H1 (cell line): ENCODE measurements at regions not wholly inside any gene's neighbourhood (a gene's known extent, or its start where the extent isn't known, plus 50 kb on each side); places are given as distances from the start of the nearest gene placed in this dataset.

Experiments
- CTCF ChIA-PET: fragments of 300-600 bp; sonication (Branson Sonifier 250); formaldehyde crosslinking; loops from one replicate; lab custom pipeline; 2021; ENCODE audit not compliant: partially characterized antibody; lab: Charles Lee
- POLR2A ChIA-PET: fragments of 300-600 bp; sonication (Branson Sonifier 250); formaldehyde crosslinking; loops from one replicate; lab custom pipeline; 2021; ENCODE audit warnings: inconsistent platforms; ENCODE audit not compliant: partially characterized antibody; lab: Charles Lee
- DNase-seq, 2 experiments: peaks; one replicate each; pipeline versions ENCODE4 v3.0.0 to v3.0.0-alpha.2; 2010 to 2022; ENCODE audit warnings: low spot score in 2 of 2, low read depth in 1 of 2, mixed read lengths in 1 of 2
- FAIRE-seq: peaks from 2 replicates; lab custom pipeline; 2011; peaks lifted over from hg19 to GRCh38; lab: Jason Lieb, UNC
- H2AFZ ChIP-seq: 2 replicates; pipeline ENCODE4 v1.8.1; 2012; ENCODE audit warnings: low read length, inconsistent platforms
- H2AK5ac ChIP-seq: 2 replicates; pipeline ENCODE4 v1.6.1; 2013; ENCODE audit warnings: low read depth, low read length
- H2BK120ac ChIP-seq: replicated peaks from 2 replicates; pipeline ENCODE3; 2013; ENCODE audit warnings: low read depth, low read length, inconsistent platforms
- H2BK12ac ChIP-seq: 2 replicates; pipeline ENCODE4 v1.6.1; 2013; ENCODE audit warnings: low read depth, low read length
- H2BK15ac ChIP-seq: 2 replicates; pipeline ENCODE4 v1.6.1; 2013; ENCODE audit warnings: low read length
- H2BK20ac ChIP-seq: 2 replicates; pipeline ENCODE4 v1.6.1; 2013; ENCODE audit warnings: low read length
- H2BK5ac ChIP-seq: 2 replicates; pipeline ENCODE4 v1.6.1; 2013; ENCODE audit warnings: low read depth, low read length
- H3K14ac ChIP-seq: 2 replicates; pipeline ENCODE4 v1.6.1; 2013; ENCODE audit warnings: inconsistent platforms; ENCODE audit not compliant: insufficient read length
- H3K18ac ChIP-seq: 2 replicates; pipeline ENCODE4 v1.6.1; 2013; ENCODE audit warnings: low read length; ENCODE audit errors: extremely low read depth
- H3K23ac ChIP-seq: 2 replicates; pipeline ENCODE4 v1.6.1; 2013; ENCODE audit warnings: inconsistent platforms; ENCODE audit not compliant: insufficient read length
- H3K23me2 ChIP-seq: 2 replicates; pipeline ENCODE4 v1.6.1; 2013; ENCODE audit warnings: low read depth, low read length
- H3K27ac ChIP-seq: 2 replicates; pipeline ENCODE4 v1.6.1; 2011; ENCODE audit warnings: low read depth, low read length, inconsistent platforms
- H3K27me3 ChIP-seq, 4 experiments: replicated peaks in 1 of 4; 1 replicate in 1 of 4; 2 replicates in 3 of 4; pipeline versions ENCODE4 v1.6.1 to v1.8.1; 2011 to 2013; ENCODE audit warnings: low read length in 3 of 4, mild to moderate bottlenecking in 3 of 4, inconsistent platforms in 2 of 4, mixed read lengths in 2 of 4, moderate library complexity in 1 of 4; ENCODE audit not compliant: control insufficient read depth in 3 of 4, insufficient read depth in 3 of 4; ENCODE audit errors: extremely low read depth in 1 of 4
- H3K36me3 ChIP-seq, 4 experiments: 2 replicates each; pipeline versions ENCODE4 v1.6.1 to v1.8.1; 2011 to 2013; ENCODE audit warnings: mild to moderate bottlenecking in 4 of 4, low read length in 3 of 4, moderate library complexity in 2 of 4, control low read depth in 1 of 4, inconsistent platforms in 1 of 4; ENCODE audit not compliant: insufficient read depth in 4 of 4, control insufficient read depth in 2 of 4
- H3K4ac ChIP-seq: replicated peaks from 2 replicates; pipeline ENCODE3; 2013; ENCODE audit warnings: low read length, low read depth, mixed read lengths, inconsistent platforms; ENCODE audit not compliant: insufficient read length
- H3K4me1 ChIP-seq, 4 experiments: replicated peaks in 1 of 4; 1 replicate in 1 of 4; 2 replicates in 3 of 4; pipeline versions ENCODE4 v1.6.1 to v1.8.1; 2011 to 2013; ENCODE audit warnings: low read length in 3 of 4, inconsistent platforms in 2 of 4, mixed read lengths in 1 of 4; ENCODE audit not compliant: insufficient read depth in 4 of 4, control insufficient read depth in 3 of 4
- H3K4me2 ChIP-seq, 2 experiments: 2 replicates each; pipeline versions ENCODE4 v1.6.1 to v1.8.1; 2011 to 2013; ENCODE audit warnings: low read depth in 2 of 2, low read length in 2 of 2, control low read depth in 1 of 2, inconsistent platforms in 1 of 2, mild to moderate bottlenecking in 1 of 2; ENCODE audit not compliant: insufficient read depth in 1 of 2
- H3K4me3 ChIP-seq, 4 experiments: fragments of 200-600, 300-600 bp in 1 of 4; sonication (generic), shearing (Covaris generic), sonication (Bioruptor Twin) in 1 of 4; 2 replicates each; pipeline versions ENCODE4 v1.5.1 to v1.8.1; 2011 to 2016; ENCODE audit warnings: low read length in 4 of 4, low read depth in 3 of 4, control low read depth in 2 of 4, inconsistent platforms in 2 of 4, mild to moderate bottlenecking in 2 of 4, mixed read lengths in 1 of 4, moderate library complexity in 1 of 4; ENCODE audit not compliant: insufficient read depth in 2 of 4; ENCODE audit errors: extremely low read depth in 1 of 4
- H3K56ac ChIP-seq: replicated peaks from 2 replicates; pipeline ENCODE3; 2013; ENCODE audit warnings: low read depth, mild to moderate bottlenecking, mixed read lengths, low read length, inconsistent platforms; ENCODE audit not compliant: insufficient read length
- H3K79me1 ChIP-seq: 2 replicates; pipeline ENCODE4 v1.6.1; 2013; ENCODE audit warnings: low read depth, low read length, control low read depth
- H3K79me2 ChIP-seq, 2 experiments: 2 replicates each; pipeline versions ENCODE4 v1.6.1 to v1.8.1; 2012 to 2013; ENCODE audit warnings: low read length in 2 of 2, mild to moderate bottlenecking in 2 of 2, inconsistent platforms in 1 of 2; ENCODE audit not compliant: insufficient read depth in 2 of 2, control insufficient read depth in 1 of 2
- H3K9ac ChIP-seq, 4 experiments: replicated peaks in 1 of 4; 1 replicate in 1 of 4; 2 replicates in 3 of 4; pipeline versions ENCODE4 v1.6.1 to v1.8.1; 2011 to 2013; ENCODE audit warnings: low read depth in 3 of 4, low read length in 3 of 4, control low read depth in 2 of 4, mild to moderate bottlenecking in 2 of 4, moderate library complexity in 2 of 4, inconsistent platforms in 1 of 4; ENCODE audit errors: extremely low read depth in 1 of 4
- H3K9me3 ChIP-seq, 2 experiments: 2 replicates each; pipeline versions ENCODE4 v1.6.1 to v1.8.1; 2012 to 2013; ENCODE audit warnings: mild to moderate bottlenecking in 2 of 2, moderate library complexity in 2 of 2, control low read depth in 1 of 2, inconsistent platforms in 1 of 2, low read depth in 1 of 2, low read length in 1 of 2, mixed read lengths in 1 of 2; ENCODE audit not compliant: insufficient read depth in 2 of 2
- H4K20me1 ChIP-seq, 2 experiments: replicated peaks in 1 of 2; 2 replicates each; pipeline versions ENCODE3 to v1.8.1; 2011 to 2013; ENCODE audit warnings: inconsistent platforms in 2 of 2, low read length in 2 of 2, mild to moderate bottlenecking in 1 of 2; ENCODE audit not compliant: insufficient read depth in 2 of 2, control insufficient read depth in 1 of 2
- H4K5ac ChIP-seq: 2 replicates; pipeline ENCODE4 v1.6.1; 2013; ENCODE audit warnings: low read length, low read depth, mixed read lengths, inconsistent platforms; ENCODE audit not compliant: insufficient read length
- H4K8ac ChIP-seq: 2 replicates; pipeline ENCODE4 v1.8.0; 2013; ENCODE audit warnings: mild to moderate bottlenecking, moderate library complexity, low read length, inconsistent platforms; ENCODE audit not compliant: insufficient read depth; ENCODE audit errors: extremely low read depth
- H4K91ac ChIP-seq: replicated peaks from 2 replicates; pipeline ENCODE3; 2013; ENCODE audit warnings: low read length, mixed read lengths, inconsistent platforms; ENCODE audit not compliant: insufficient read length
- RBBP5 ChIP-seq: IDR thresholded peaks from 2 replicates; pipeline ENCODE4 v1.7.1; 2012; ENCODE audit warnings: low read depth, mild to moderate bottlenecking, inconsistent platforms, low read length, moderate library complexity, borderline replicate concordance
- SP2 ChIP-seq: IDR thresholded peaks from 2 replicates; pipeline ENCODE4 v1.6.1; 2012; ENCODE audit warnings: mild to moderate bottlenecking, low read length, inconsistent platforms
- TCF12 ChIP-seq: IDR thresholded peaks from 2 replicates; pipeline ENCODE4 v1.6.1; 2011; ENCODE audit warnings: low read depth, mild to moderate bottlenecking, low read length
- WGBS, 2 experiments: shearing (Covaris generic) in 1 of 2; methylation state at CpG; one replicate each; pipeline versions ENCODE4 v1.1.6 to v1.1.7; 2013 to 2015; ENCODE audit warnings: low lambda C conversion rate in 2 of 2, mixed read lengths in 2 of 2, inconsistent platforms in 1 of 2, low coverage in 1 of 2, missing lambda C conversion rate in 1 of 2; ENCODE audit not compliant: insufficient replicate concordance in 2 of 2, insufficient coverage in 1 of 2, insufficient read length in 1 of 2; ENCODE audit errors: extremely low coverage in 1 of 2, missing lambda C conversion rate in 1 of 2; 5-methylcytosine and 5-hydroxymethylcytosine counted together
- TF ChIP-seq, protein P1 (sequence below): IDR thresholded peaks from 2 replicates; pipeline ENCODE4 v1.6.1; 2011; ENCODE audit warnings: low read length, improper control_type of control experiment
- TF ChIP-seq, protein P2 (sequence below): IDR thresholded peaks from 2 replicates; pipeline ENCODE4 v1.6.1; 2012; ENCODE audit warnings: low read length, inconsistent platforms

DNA sequence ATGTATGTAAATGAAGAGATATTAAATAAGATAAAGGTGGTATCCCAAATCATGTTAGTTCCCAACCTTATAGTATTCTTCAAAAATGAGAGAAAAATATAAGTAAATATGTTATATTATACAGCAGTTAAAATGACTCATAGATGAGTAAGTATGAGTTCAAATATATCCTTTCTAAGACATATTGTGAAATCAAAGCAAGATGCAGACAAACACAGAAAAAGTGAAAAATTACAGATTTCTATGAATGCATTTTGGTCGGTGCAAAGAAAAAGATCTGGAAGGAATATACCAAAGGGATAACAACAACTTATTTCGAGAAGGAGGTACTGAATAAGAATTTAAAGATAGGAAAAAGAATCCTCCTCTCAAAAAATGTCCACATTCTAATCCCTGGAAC, 181.2 kb upstream of the TTC14 start:
- no peak overlapping the region for H4K5ac ChIP-seq

More for the DNA sequence above, 181.2 kb upstream of the TTC14 start:
- no peak overlapping the region for H2BK5ac ChIP-seq
- DNase-seq = no peak
- H4K20me1 ChIP-seq = no peaks in the 10 kb centered on the region
- H3K4me1 ChIP-seq = no peaks in the 10 kb centered on the region
- H2BK15ac ChIP-seq = no peak overlapping the region
- H2BK120ac ChIP-seq = no peak overlapping the region
- no peaks in the 10 kb centered on the region for H3K9me3 ChIP-seq
- FAIRE-seq = no peak
- H3K79me1 ChIP-seq = no peaks in the 10 kb centered on the region
- no peak overlapping the region for H2BK12ac ChIP-seq
- no peak overlapping the region for H3K56ac ChIP-seq
- no peaks in the 10 kb centered on the region for H3K23me2 ChIP-seq
- TF ChIP-seq, protein P1, sequence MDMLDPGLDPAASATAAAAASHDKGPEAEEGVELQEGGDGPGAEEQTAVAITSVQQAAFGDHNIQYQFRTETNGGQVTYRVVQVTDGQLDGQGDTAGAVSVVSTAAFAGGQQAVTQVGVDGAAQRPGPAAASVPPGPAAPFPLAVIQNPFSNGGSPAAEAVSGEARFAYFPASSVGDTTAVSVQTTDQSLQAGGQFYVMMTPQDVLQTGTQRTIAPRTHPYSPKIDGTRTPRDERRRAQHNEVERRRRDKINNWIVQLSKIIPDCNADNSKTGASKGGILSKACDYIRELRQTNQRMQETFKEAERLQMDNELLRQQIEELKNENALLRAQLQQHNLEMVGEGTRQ = no peak
- TF ChIP-seq, protein P2, sequence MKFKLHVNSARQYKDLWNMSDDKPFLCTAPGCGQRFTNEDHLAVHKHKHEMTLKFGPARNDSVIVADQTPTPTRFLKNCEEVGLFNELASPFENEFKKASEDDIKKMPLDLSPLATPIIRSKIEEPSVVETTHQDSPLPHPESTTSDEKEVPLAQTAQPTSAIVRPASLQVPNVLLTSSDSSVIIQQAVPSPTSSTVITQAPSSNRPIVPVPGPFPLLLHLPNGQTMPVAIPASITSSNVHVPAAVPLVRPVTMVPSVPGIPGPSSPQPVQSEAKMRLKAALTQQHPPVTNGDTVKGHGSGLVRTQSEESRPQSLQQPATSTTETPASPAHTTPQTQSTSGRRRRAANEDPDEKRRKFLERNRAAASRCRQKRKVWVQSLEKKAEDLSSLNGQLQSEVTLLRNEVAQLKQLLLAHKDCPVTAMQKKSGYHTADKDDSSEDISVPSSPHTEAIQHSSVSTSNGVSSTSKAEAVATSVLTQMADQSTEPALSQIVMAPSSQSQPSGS = no peak
- TF ChIP-seq TCF12 (no peak), SP2 (no peak), RBBP5 (no peak)
- TF ChIP-seq, all 59 proteins: peak for 0
- Histone ChIP-seq H3K27ac (no peak overlapping the region), H3K18ac (no peak overlapping the region), H3K4ac (no peak overlapping the region), H3K36me3 (no peaks in the 10 kb centered on the region), H3K9ac (no peak overlapping the region), H3K27me3 (no peaks in the 10 kb centered on the region), H2AK5ac (no peak overlapping the region), H3K4me2 (no peak overlapping the region), H3K14ac (no peak overlapping the region), H2AFZ (peak overlapping the region; percentile 82; the same call in 1 of the 2 replicates), H4K91ac (no peak overlapping the region), H3K23ac (no peak overlapping the region), H3K79me2 (no peaks in the 10 kb centered on the region), H3K4me3 (no peak overlapping the region), H4K8ac (no peak overlapping the region), H2BK20ac (no peak overlapping the region)
- 98% methylated on average over 2 of the region's 2 CpGs; no CpG with 5 or more reads in 1 of the 2 experiments for WGBS, 2 experiments
- CTCF ChIA-PET = no interaction called here
- POLR2A ChIA-PET = no interaction called here
